K562 (cell line): ENCODE measurements at regions not wholly inside any gene's neighbourhood (a gene's known extent, or its start where the extent isn't known, plus 50 kb on each side); places are given as distances from the start of the nearest gene placed in this dataset.

Experiments used
- ATAC-seq: fragments of 200-7000 bp; cut with Tn5 transposase; 3 replicates; pipeline ENCODE4 v1.9.1; 2020; ENCODE audit warnings: moderate library complexity
- BruUV-seq: library from RNA; stranded (reverse); fragments of 400-500 nt; replicated peaks from 2 replicates; lab custom pipeline; 2021; lab: Mats Ljungman, UMichigan
- CTCF ChIA-PET: fragments of 300-600 bp; formaldehyde crosslinking; extraction: SDS; loops from one replicate; lab custom pipeline; 2021; ENCODE audit warnings: low intra/inter-chr PET ratio; lab: Yijun Ruan, JAX
- POLR2A ChIA-PET: fragments of 300-600, 350-650 bp; sonication (Branson Sonifier 250); formaldehyde crosslinking; extraction: SDS; loops from one replicate; lab custom pipeline; 2021; ENCODE audit warnings: antibody characterized with exemption, inconsistent platforms; lab: Yijun Ruan, JAX
- DNase-seq, 4 experiments: peaks; one replicate each; pipeline versions ENCODE4 v3.0.0 to v3.0.0-alpha.2; 2011 to 2018; ENCODE audit warnings: low spot score in 3 of 4, mixed read lengths in 3 of 4; ENCODE audit errors: extremely low read depth in 1 of 4
- FAIRE-seq: peaks from 2 replicates; lab custom pipeline; 2011; peaks lifted over from hg19 to GRCh38; lab: Jason Lieb, UNC
- H2AFZ ChIP-seq: 2 replicates; pipeline ENCODE4 v1.6.0; 2011; ENCODE audit warnings: low read depth, low read length, control low read depth, inconsistent platforms
- H3K27ac ChIP-seq: fragments of 200-600 bp; 3 replicates; pipeline ENCODE4 v1.8.0; 2011; ENCODE audit warnings: low read depth, mild to moderate bottlenecking, control low read depth, inconsistent platforms, low read length, moderate library complexity, mixed read lengths; ENCODE audit errors: extremely low read depth
- H3K27me3 ChIP-seq, 2 experiments: fragments of 300-600 bp in 1 of 2; 2 replicates in 1 of 2; 3 replicates in 1 of 2; pipeline versions ENCODE4 v1.6.0 to v1.8.0; 2011; ENCODE audit warnings: inconsistent platforms in 2 of 2, low read length in 2 of 2, mild to moderate bottlenecking in 1 of 2, mixed read lengths in 1 of 2, moderate library complexity in 1 of 2; ENCODE audit not compliant: control insufficient read depth in 2 of 2, insufficient read depth in 2 of 2
- H3K36me3 ChIP-seq: fragments of 300-600 bp; 3 replicates; pipeline ENCODE4 v1.8.0; 2011; ENCODE audit warnings: mild to moderate bottlenecking, low read length, inconsistent platforms; ENCODE audit not compliant: control insufficient read depth, insufficient read depth
- H3K4me1 ChIP-seq, 2 experiments: fragments of 200-600 bp in 1 of 2; replicated peaks in 1 of 2; 2 replicates in 1 of 2; 3 replicates in 1 of 2; pipeline versions ENCODE4 v1.5.1 to v1.8.0; 2011; ENCODE audit warnings: inconsistent platforms in 2 of 2, low read length in 2 of 2, mild to moderate bottlenecking in 1 of 2, mixed read lengths in 1 of 2, moderate library complexity in 1 of 2; ENCODE audit not compliant: control insufficient read depth in 2 of 2, insufficient read depth in 2 of 2
- H3K4me2 ChIP-seq: 2 replicates; pipeline ENCODE4 v1.6.1; 2011; ENCODE audit warnings: low read length, control low read depth, inconsistent platforms, mixed read lengths; ENCODE audit not compliant: insufficient read depth
- H3K4me3 ChIP-seq: fragments of 200-600 bp; sonication (generic), shearing (Covaris generic); 2 replicates; pipeline ENCODE4 v1.5.1; 2016; ENCODE audit warnings: control low read depth, inconsistent platforms
- H3K79me2 ChIP-seq: fragments of 200-600 bp; 3 replicates; pipeline ENCODE4 v1.8.0; 2011; ENCODE audit warnings: low read length, inconsistent platforms; ENCODE audit not compliant: control insufficient read depth, insufficient read depth
- H3K9ac ChIP-seq, 2 experiments: 2 replicates each; pipeline versions ENCODE4 v1.6.0 to v1.6.1; 2011; ENCODE audit warnings: low read depth in 2 of 2, low read length in 2 of 2, control low read depth in 1 of 2, inconsistent platforms in 1 of 2, mild to moderate bottlenecking in 1 of 2, mixed read lengths in 1 of 2; ENCODE audit not compliant: insufficient read depth in 1 of 2
- H3K9me1 ChIP-seq: one replicate; pipeline ENCODE4 v1.6.0; 2011; ENCODE audit warnings: inconsistent platforms, mild to moderate bottlenecking, low read length, moderate library complexity; ENCODE audit not compliant: control insufficient read depth, insufficient read depth
- H3K9me3 ChIP-seq: replicated peaks from 2 replicates; pipeline ENCODE4 v1.5.1; 2011; ENCODE audit warnings: low read depth, low read length, inconsistent platforms; ENCODE audit not compliant: control insufficient read depth, insufficient read depth
- H4K20me1 ChIP-seq: replicated peaks from 2 replicates; pipeline ENCODE4 v1.6.1; 2011; ENCODE audit warnings: low read length, inconsistent platforms, mixed read lengths; ENCODE audit not compliant: control insufficient read depth, insufficient read depth
- CHD2 ChIP-seq: IDR thresholded peaks from 2 replicates; pipeline ENCODE4 v1.6.1; 2011; ENCODE audit warnings: low read depth, low read length
- E2F3 ChIP-seq: fragments of 250-450 bp; sonication (Bioruptor Pico); IDR thresholded peaks from 2 replicates; pipeline ENCODE4 v1.4.0; 2020; ENCODE audit warnings: mild to moderate bottlenecking
- MCM3 ChIP-seq: fragments of 450-650 bp; IDR thresholded peaks from 2 replicates; pipeline ENCODE4 v1.6.1; 2016
- MTA3 ChIP-seq: fragments of 450-650 bp; formaldehyde crosslinking; IDR thresholded peaks from 2 replicates; pipeline ENCODE4 v1.6.1; 2017; ENCODE audit warnings: mild to moderate bottlenecking, borderline replicate concordance
- NCOR1 ChIP-seq: fragments of 450-650 bp; IDR thresholded peaks from 2 replicates; pipeline ENCODE4 v1.6.1; 2016; ENCODE audit warnings: mild to moderate bottlenecking, moderate library complexity
- NFIC ChIP-seq: fragments of 450-650 bp; IDR thresholded peaks from 2 replicates; pipeline ENCODE4 v1.6.1; 2017; ENCODE audit warnings: mild to moderate bottlenecking, inconsistent platforms
- RBM14 ChIP-seq: fragments of 200-400 bp; formaldehyde crosslinking; IDR thresholded peaks from 2 replicates; pipeline ENCODE4 v1.6.1; 2018; ENCODE audit warnings: low read depth, mild to moderate bottlenecking, low read length, moderate library complexity, borderline replicate concordance; ENCODE audit not compliant: insufficient read depth
- SAFB2 ChIP-seq: fragments of 200-400 bp; formaldehyde crosslinking; IDR thresholded peaks from 2 replicates; pipeline ENCODE4 v1.6.1; 2018; ENCODE audit warnings: borderline replicate concordance, low read length, low read depth, moderate library complexity; ENCODE audit not compliant: severe bottlenecking
- ZFPM2 ChIP-seq: fragments of 250-450 bp; sonication (Bioruptor Pico); IDR thresholded peaks from 2 replicates; pipeline ENCODE4 v1.5.1; 2022; ENCODE audit warnings: mild to moderate bottlenecking
- ZNF146 ChIP-seq: IDR thresholded peaks from one replicate; pipeline ENCODE4 v1.6.1; 2018; ENCODE audit warnings: missing compliant biosample characterization; ENCODE audit not compliant: unreplicated experiment
- ZNF217 ChIP-seq: sonication (generic); formaldehyde crosslinking; IDR thresholded peaks from 2 replicates; pipeline ENCODE4 v1.8.0; 2022; ENCODE audit warnings: mild to moderate bottlenecking, missing genetic modification reagents
- WGBS: fragments of 100-300 bp; shearing (Covaris generic); methylation state at CpG from one replicate; pipeline ENCODE4 v1.1.6; 2016; ENCODE audit warnings: low coverage, mixed read lengths; ENCODE audit not compliant: insufficient coverage; ENCODE audit errors: missing lambda C conversion rate; 5-methylcytosine and 5-hydroxymethylcytosine counted together
- in situ Hi-C: fragments of 300-500 bp; cut with MboI; formaldehyde crosslinking; loops from 4 replicates; pipeline ENCODE4 v1.15.0; 2018; ENCODE audit warnings: inconsistent platforms, mixed read lengths
- intact Hi-C: fragments of 100-400 bp; cut with micrococcal nuclease; formaldehyde crosslinking; loops from 2 replicates; pipeline ENCODE4 v1.14.2; 2022
- TF ChIP-seq, protein P1 (sequence below): fragments of 450-650 bp; formaldehyde crosslinking; IDR thresholded peaks from 2 replicates; pipeline ENCODE4 v1.4.0; 2020; ENCODE audit warnings: mild to moderate bottlenecking, moderate library complexity
- TF ChIP-seq, protein P2 (sequence below): sonication (generic); formaldehyde crosslinking; IDR thresholded peaks from 2 replicates; pipeline ENCODE4 v1.8.0; 2022; ENCODE audit warnings: missing genetic modification reagents, mild to moderate bottlenecking, borderline replicate concordance
- TF ChIP-seq, protein P3 (sequence below): fragments of 250-450 bp; sonication (Bioruptor Pico); IDR thresholded peaks from 2 replicates; pipeline ENCODE4 v1.4.0; 2020

DNA sequence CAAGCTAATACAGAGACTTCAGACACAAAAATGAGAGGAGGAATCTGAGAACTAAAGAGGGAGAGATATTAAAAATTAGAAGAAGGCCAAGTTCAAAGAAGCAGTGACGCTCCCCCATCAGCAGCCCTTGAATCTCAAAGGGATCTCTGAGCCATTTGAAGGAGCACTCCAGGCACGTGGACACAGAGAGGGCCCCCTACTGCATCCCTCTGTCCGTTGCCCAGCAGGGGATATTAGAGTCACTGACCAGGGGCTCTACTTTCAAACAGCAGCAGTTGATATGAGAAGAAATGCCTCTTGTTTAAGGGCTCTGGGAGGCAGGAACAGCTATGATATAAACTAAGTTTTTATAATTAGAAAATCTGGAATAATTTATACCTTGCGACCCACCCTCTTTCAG is 479.0 kb upstream of the SALL1 start:
- no peak for ATAC-seq
- FAIRE-seq = no peak
- no peaks in the 10 kb centered on the region for H4K20me1 ChIP-seq
- no peaks in the 10 kb centered on the region for H3K4me1 ChIP-seq
- no peaks in the 10 kb centered on the region; the same call in 1 of the 2 replicates for H3K9me3 ChIP-seq
- intact Hi-C loops (no loop called here), in situ Hi-C loops (no loop called here)
- no peaks in the 10 kb centered on the region for H3K79me2 ChIP-seq
- 0% methylated on average over 4 of the region's 4 CpGs for WGBS
- TF ChIP-seq ZNF217 (CRISPR knock-in tag) (no peak), ZNF146 (CRISPR knock-in tag) (no peak), NFIC (no peak), E2F3 (no peak), MCM3 (no peak), NCOR1 (no peak), ZFPM2 (CRISPR knock-in tag) (no peak), RBM14 (no peak), SAFB2 (no peak), CHD2 (no peak), MTA3 (no peak)
- TF ChIP-seq, protein P1, sequence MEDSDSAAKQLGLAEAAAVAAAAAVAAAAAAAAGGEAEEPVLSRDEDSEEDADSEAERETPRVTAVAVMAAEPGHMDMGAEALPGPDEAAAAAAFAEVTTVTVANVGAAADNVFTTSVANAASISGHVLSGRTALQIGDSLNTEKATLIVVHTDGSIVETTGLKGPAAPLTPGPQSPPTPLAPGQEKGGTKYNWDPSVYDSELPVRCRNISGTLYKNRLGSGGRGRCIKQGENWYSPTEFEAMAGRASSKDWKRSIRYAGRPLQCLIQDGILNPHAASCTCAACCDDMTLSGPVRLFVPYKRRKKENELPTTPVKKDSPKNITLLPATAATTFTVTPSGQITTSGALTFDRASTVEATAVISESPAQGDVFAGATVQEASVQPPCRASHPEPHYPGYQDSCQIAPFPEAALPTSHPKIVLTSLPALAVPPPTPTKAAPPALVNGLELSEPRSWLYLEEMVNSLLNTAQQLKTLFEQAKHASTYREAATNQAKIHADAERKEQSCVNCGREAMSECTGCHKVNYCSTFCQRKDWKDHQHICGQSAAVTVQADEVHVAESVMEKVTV (CRISPR knock-in tag) = no peak
- TF ChIP-seq, protein P2, sequence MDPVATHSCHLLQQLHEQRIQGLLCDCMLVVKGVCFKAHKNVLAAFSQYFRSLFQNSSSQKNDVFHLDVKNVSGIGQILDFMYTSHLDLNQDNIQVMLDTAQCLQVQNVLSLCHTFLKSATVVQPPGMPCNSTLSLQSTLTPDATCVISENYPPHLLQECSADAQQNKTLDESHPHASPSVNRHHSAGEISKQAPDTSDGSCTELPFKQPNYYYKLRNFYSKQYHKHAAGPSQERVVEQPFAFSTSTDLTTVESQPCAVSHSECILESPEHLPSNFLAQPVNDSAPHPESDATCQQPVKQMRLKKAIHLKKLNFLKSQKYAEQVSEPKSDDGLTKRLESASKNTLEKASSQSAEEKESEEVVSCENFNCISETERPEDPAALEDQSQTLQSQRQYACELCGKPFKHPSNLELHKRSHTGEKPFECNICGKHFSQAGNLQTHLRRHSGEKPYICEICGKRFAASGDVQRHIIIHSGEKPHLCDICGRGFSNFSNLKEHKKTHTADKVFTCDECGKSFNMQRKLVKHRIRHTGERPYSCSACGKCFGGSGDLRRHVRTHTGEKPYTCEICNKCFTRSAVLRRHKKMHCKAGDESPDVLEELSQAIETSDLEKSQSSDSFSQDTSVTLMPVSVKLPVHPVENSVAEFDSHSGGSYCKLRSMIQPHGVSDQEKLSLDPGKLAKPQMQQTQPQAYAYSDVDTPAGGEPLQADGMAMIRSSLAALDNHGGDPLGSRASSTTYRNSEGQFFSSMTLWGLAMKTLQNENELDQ (CRISPR knock-in tag) = no peak
- TF ChIP-seq, protein P3, sequence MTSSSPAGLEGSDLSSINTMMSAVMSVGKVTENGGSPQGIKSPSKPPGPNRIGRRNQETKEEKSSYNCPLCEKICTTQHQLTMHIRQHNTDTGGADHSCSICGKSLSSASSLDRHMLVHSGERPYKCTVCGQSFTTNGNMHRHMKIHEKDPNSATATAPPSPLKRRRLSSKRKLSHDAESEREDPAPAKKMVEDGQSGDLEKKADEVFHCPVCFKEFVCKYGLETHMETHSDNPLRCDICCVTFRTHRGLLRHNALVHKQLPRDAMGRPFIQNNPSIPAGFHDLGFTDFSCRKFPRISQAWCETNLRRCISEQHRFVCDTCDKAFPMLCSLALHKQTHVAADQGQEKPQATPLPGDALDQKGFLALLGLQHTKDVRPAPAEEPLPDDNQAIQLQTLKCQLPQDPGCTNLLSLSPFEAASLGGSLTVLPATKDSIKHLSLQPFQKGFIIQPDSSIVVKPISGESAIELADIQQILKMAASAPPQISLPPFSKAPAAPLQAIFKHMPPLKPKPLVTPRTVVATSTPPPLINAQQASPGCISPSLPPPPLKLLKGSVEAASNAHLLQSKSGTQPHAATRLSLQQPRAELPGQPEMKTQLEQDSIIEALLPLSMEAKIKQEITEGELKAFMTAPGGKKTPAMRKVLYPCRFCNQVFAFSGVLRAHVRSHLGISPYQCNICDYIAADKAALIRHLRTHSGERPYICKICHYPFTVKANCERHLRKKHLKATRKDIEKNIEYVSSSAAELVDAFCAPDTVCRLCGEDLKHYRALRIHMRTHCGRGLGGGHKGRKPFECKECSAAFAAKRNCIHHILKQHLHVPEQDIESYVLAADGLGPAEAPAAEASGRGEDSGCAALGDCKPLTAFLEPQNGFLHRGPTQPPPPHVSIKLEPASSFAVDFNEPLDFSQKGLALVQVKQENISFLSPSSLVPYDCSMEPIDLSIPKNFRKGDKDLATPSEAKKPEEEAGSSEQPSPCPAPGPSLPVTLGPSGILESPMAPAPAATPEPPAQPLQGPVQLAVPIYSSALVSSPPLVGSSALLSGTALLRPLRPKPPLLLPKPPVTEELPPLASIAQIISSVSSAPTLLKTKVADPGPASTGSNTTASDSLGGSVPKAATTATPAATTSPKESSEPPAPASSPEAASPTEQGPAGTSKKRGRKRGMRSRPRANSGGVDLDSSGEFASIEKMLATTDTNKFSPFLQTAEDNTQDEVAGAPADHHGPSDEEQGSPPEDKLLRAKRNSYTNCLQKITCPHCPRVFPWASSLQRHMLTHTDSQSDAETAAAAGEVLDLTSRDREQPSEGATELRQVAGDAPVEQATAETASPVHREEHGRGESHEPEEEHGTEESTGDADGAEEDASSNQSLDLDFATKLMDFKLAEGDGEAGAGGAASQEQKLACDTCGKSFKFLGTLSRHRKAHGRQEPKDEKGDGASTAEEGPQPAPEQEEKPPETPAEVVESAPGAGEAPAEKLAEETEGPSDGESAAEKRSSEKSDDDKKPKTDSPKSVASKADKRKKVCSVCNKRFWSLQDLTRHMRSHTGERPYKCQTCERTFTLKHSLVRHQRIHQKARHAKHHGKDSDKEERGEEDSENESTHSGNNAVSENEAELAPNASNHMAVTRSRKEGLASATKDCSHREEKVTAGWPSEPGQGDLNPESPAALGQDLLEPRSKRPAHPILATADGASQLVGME (CRISPR knock-in tag) = no peak
- TF ChIP-seq, all 486 proteins: peak for 0
- no peaks in the 10 kb centered on the region for H3K9me1 ChIP-seq
- no peak overlapping the region for H3K4me3 ChIP-seq
- BruUV-seq = no TSS peak
- H3K4me2 ChIP-seq = no peak overlapping the region
- CTCF ChIA-PET = no interaction called here
- H2AFZ ChIP-seq = no peak overlapping the region
- no peaks in the 10 kb centered on the region for H3K36me3 ChIP-seq
- POLR2A ChIA-PET = no interaction called here
- no peak for DNase-seq
- no peaks in the 10 kb centered on the region for H3K27me3 ChIP-seq
- H3K27ac ChIP-seq = no peak overlapping the region
- no peak overlapping the region for H3K9ac ChIP-seq
